Spleen (tissue), 11 donors: ENCODE measurements at regions not wholly inside any gene's neighbourhood (a gene's known extent, or its start where the extent isn't known, plus 50 kb on each side); places are given as distances from the start of the nearest gene placed in this dataset.

Experiments
- DNase-seq: peaks from one replicate; pipeline ENCODE4 v3.0.0-alpha.2; 2020
- H3K27ac ChIP-seq, 8 donors: fragments of 200-600 bp; sonication (generic) in 7 of 8; 1 replicate in 4 of 8; 2 replicates in 4 of 8; pipeline versions ENCODE4 v1.5.0 to v1.8.0; 2016 to 2021; ENCODE audit warnings: inconsistent platforms in 4 of 8, mild to moderate bottlenecking in 4 of 8, moderate library complexity in 1 of 8
- H3K27me3 ChIP-seq, 7 donors: fragments of 200-600 bp; sonication (generic) in 6 of 7; replicated peaks in 1 of 7; 1 replicate in 4 of 7; 2 replicates in 3 of 7; pipeline versions ENCODE4 v1.5.0 to v1.8.0; 2016 to 2021; ENCODE audit warnings: inconsistent platforms in 3 of 7, mild to moderate bottlenecking in 1 of 7
- H3K36me3 ChIP-seq, 6 donors: fragments of 200-600 bp; sonication (generic) in 5 of 6; 1 replicate in 4 of 6; 2 replicates in 2 of 6; pipeline versions ENCODE4 v1.5.0 to v1.8.0; 2016 to 2021; ENCODE audit warnings: inconsistent platforms in 2 of 6
- H3K4me1 ChIP-seq, 6 donors: fragments of 200-600 bp; sonication (generic) in 5 of 6; 1 replicate in 3 of 6; 2 replicates in 3 of 6; pipeline versions ENCODE4 v1.5.0 to v1.8.0; 2016 to 2021; ENCODE audit warnings: inconsistent platforms in 3 of 6
- H3K4me3 ChIP-seq, 8 donors: fragments of 200-600 bp; sonication (generic) in 7 of 8; 1 replicate in 4 of 8; 2 replicates in 4 of 8; pipeline versions ENCODE4 v1.5.0 to v1.8.0; 2016 to 2021; ENCODE audit warnings: inconsistent platforms in 4 of 8, mild to moderate bottlenecking in 4 of 8, moderate library complexity in 2 of 8
- H3K9me3 ChIP-seq, 8 donors: fragments of 200-600 bp; sonication (generic) in 7 of 8; 1 replicate in 4 of 8; 2 replicates in 4 of 8; pipeline versions ENCODE4 v1.5.0 to v1.8.0; 2016 to 2021; ENCODE audit warnings: inconsistent platforms in 4 of 8
- POLR2A ChIP-seq, 3 donors: fragments of 450-650 bp; IDR thresholded peaks; one replicate each; pipeline ENCODE4 v1.5.1; 2017; ENCODE audit warnings: antibody characterized with exemption in 3 of 3, mild to moderate bottlenecking in 1 of 3
- POLR2AphosphoS5 ChIP-seq, 3 donors: sonication (generic); formaldehyde crosslinking; IDR thresholded peaks; one replicate each; pipeline ENCODE4 v1.5.1; 2017; ENCODE audit warnings: antibody characterized with exemption in 3 of 3
- WGBS, 5 donors: extraction: QIAGEN DNeasy Blood & Tissue Kit in 3 of 5; methylation state at CpG; one replicate each; pipeline versions ENCODE4 v1.1.5 to v1.1.7; 2013 to 2018; 5-methylcytosine and 5-hydroxymethylcytosine counted together
- intact Hi-C: fragments of 100-400 bp; cut with DNase I; formaldehyde crosslinking; loops from one replicate; pipeline ENCODE4 v1.15.0; 2023; ENCODE audit warnings: low total_unique reads
- TF ChIP-seq, protein P1 (sequence below), 11 experiments: fragments of 200-600 bp in 7 of 11; fragments of 450-650 bp in 4 of 11; sonication (generic) in 4 of 11; IDR thresholded peaks in 8 of 11; conservative IDR thresholded peaks in 3 of 11; 1 replicate in 7 of 11; 2 replicates in 4 of 11; pipeline versions ENCODE4 v1.4.0 to v1.8.0; 2016 to 2021; ENCODE audit warnings: antibody characterized with exemption in 11 of 11, inconsistent platforms in 4 of 11, mild to moderate bottlenecking in 1 of 11
- donor health status: healthy with polysubstance abuse.
- donor health status: DM: no; HTN: no; CAD: no; lungs with moderate emphysema.
- donor health status: DM: no; HTN: no; CAD: no.
- donor health status: Bipolar disorder and iron deficiency.
- donor health status: healthy.
- donor health status: DM: no; HTN: no; CAD: no.
- donor health status: DM: yes; HTN: yes; CAD: no.

DNA sequence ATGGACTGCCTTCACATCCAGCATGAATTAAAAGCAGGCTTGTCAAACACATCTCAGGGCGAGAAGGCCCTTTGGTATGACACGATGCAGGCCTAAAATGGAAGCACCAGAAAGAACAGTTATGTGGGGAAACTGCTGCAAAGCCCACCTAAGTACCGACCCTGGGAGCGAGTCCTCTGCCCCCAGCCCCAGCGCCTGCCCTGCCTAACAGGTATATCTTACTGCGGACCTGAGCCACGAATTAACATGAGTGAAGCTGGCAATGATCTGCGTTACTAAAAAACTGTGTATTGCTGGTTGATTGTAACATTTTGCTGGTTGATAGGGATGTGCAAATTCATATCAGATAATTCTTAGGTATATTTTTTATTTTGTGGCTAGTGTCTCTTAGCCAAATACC, 441.5 kb downstream of the ZNF516 start:
- no peaks in the 10 kb centered on the region for H3K4me1 ChIP-seq
- WGBS, 5 donors, result 90 to 96% (median 91%) methylated on average over 8 of the region's 8 CpGs
- no peaks in the 10 kb centered on the region for H3K36me3 ChIP-seq
- no peaks in the 10 kb centered on the region for H3K9me3 ChIP-seq
- intact Hi-C loops, result no loop called here
- TF ChIP-seq, protein P1, sequence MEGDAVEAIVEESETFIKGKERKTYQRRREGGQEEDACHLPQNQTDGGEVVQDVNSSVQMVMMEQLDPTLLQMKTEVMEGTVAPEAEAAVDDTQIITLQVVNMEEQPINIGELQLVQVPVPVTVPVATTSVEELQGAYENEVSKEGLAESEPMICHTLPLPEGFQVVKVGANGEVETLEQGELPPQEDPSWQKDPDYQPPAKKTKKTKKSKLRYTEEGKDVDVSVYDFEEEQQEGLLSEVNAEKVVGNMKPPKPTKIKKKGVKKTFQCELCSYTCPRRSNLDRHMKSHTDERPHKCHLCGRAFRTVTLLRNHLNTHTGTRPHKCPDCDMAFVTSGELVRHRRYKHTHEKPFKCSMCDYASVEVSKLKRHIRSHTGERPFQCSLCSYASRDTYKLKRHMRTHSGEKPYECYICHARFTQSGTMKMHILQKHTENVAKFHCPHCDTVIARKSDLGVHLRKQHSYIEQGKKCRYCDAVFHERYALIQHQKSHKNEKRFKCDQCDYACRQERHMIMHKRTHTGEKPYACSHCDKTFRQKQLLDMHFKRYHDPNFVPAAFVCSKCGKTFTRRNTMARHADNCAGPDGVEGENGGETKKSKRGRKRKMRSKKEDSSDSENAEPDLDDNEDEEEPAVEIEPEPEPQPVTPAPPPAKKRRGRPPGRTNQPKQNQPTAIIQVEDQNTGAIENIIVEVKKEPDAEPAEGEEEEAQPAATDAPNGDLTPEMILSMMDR (IDR thresholded peaks at IDR 0.05 in 8 of 11, conservative IDR thresholded peaks at IDR 0.05 in 3 of 11), result no peak
- TF ChIP-seq POLR2AphosphoS5 (IDR thresholded peaks at IDR 0.05) (no peak), POLR2A (IDR thresholded peaks at IDR 0.05) (no peak)
- no peak overlapping the region for H3K27ac ChIP-seq
- H3K4me3 ChIP-seq, result no peak overlapping the region
- no peaks in the 10 kb centered on the region for H3K27me3 ChIP-seq
- DNase-seq, result no peak

DNA sequence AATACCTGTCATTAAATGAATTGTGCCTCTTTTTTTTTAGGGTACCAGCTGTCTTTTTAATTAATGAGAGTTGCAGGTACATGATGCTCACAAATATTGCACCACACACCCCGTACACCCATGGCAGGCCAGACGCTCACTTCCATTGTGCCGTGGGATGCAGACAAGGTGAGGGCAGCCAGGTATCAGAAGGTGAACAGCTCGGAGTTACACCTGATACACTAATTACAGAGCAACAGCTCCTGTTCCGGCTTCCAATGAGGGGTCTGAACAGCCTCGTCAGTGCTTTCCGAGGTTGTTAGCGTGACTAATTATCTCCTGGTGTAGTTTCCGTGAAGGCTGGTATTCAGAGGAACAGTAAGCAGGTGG, 442.8 kb downstream of the ZNF516 start:
- Histone ChIP-seq H3K4me3 (no peak overlapping the region), H3K36me3 (no peaks in the 10 kb centered on the region), H3K27ac (no peak overlapping the region), H3K4me1 (no peaks in the 10 kb centered on the region), H3K27me3 (no peaks in the 10 kb centered on the region), H3K9me3 (no peaks in the 10 kb centered on the region)
- TF ChIP-seq POLR2A (IDR thresholded peaks at IDR 0.05) (no peak), POLR2AphosphoS5 (IDR thresholded peaks at IDR 0.05) (no peak)
- TF ChIP-seq, protein P1 (IDR thresholded peaks at IDR 0.05 in 8 of 11, conservative IDR thresholded peaks at IDR 0.05 in 3 of 11), result no peak
- 85 to 91% (median 87%) methylated on average over 9 of the region's 9 CpGs for WGBS, 5 donors
- DNase-seq, result no peak
- intact Hi-C loops, result no loop called here

DNA sequence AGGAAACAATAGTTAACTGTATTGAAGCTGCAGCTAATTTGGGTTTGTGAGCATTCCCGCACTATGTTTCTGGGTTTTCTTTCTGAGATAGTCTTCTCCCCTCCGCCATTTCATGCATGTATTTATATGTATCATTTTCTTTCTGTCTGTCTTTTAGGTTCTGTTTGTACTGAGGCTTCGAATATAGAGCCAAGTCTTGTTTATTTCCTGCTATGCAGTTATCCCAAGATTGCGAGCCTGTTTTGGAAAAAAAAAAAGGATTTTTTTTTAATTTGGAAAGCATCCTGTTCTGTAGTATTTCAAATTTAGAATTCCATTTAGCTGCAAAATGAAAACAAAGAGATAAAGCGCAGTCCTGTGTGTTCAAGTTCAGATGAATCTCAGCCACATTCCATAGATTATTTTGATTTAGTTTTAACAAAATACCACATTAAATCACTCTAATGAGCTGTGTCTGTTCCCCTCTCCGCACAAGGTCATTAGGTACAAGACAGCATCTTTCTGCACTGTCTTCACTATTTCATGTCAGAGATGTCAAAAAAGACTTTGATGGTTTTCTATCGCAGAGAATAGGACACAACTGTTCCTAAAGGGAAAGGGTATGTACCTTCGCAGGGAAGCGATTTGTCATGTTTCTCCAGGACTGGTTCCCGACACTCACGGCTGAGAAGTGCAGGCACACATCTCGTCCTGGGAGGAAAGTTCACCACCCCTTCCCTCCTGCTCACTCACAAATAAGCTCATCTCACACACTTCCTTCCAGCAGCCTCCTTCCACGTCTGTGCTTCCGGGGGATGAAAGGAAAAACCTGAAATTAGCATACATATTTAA, 443.4 kb downstream of the ZNF516 start:
- Histone ChIP-seq H3K27ac (no peak overlapping the region), H3K4me1 (no peaks in the 10 kb centered on the region), H3K4me3 (no peak overlapping the region), H3K36me3 (no peaks in the 10 kb centered on the region), H3K27me3 (no peaks in the 10 kb centered on the region), H3K9me3 (no peaks in the 10 kb centered on the region)
- intact Hi-C loops, result no loop called here
- no peak for DNase-seq
- TF ChIP-seq POLR2AphosphoS5 (IDR thresholded peaks at IDR 0.05) (no peak), POLR2A (IDR thresholded peaks at IDR 0.05) (no peak)
- TF ChIP-seq, protein P1 (IDR thresholded peaks at IDR 0.05 in 8 of 11, conservative IDR thresholded peaks at IDR 0.05 in 3 of 11), result no peak
- 62 to 68% (median 64%) methylated on average over 14 of the region's 14 CpGs for WGBS, 5 donors

DNA sequence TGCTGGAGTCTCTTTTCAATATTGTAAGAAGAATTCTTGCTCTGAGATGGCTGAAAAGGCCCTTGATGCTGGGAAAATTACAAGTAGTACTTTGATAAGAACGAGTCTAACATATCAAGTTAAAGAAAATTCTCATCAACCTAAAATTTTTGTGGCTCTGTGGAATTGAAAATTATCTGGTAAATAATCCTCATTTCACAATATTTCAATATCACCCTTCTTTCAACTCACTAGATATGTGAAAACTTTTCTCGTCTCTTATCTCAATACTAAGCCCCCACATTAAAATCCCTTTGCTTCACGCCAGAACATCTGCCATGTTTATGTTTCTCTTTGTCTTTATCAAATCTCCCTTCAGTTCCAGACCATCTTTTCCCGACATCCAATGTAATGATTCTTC, 448.8 kb downstream of the ZNF516 start:
- Histone ChIP-seq H3K4me1 (no peaks in the 10 kb centered on the region), H3K27me3 (no peaks in the 10 kb centered on the region), H3K9me3 (no peaks in the 10 kb centered on the region), H3K36me3 (no peaks in the 10 kb centered on the region), H3K4me3 (no peak overlapping the region), H3K27ac (no peak overlapping the region)
- intact Hi-C loops, result no loop called here
- TF ChIP-seq POLR2A (IDR thresholded peaks at IDR 0.05), result no peak
- no peak for TF ChIP-seq POLR2AphosphoS5 (IDR thresholded peaks at IDR 0.05)
- TF ChIP-seq, protein P1 (IDR thresholded peaks at IDR 0.05 in 8 of 11, conservative IDR thresholded peaks at IDR 0.05 in 3 of 11), result no peak
- 73 to 88% (median 78%) methylated on average over 4 of the region's 4 CpGs for WGBS, 5 donors
- DNase-seq, result no peak
